GM13976 (cell line): ENCODE measurements at regions not wholly inside any gene's neighbourhood (a gene's known extent, or its start where the extent isn't known, plus 50 kb on each side); places are given as distances from the start of the nearest gene placed in this dataset.

Experiments
- DNase-seq: peaks from one replicate; pipeline ENCODE4 v3.0.0; 2012; ENCODE audit warnings: low spot score
- in situ Hi-C: fragments of 300-500 bp; cut with MboI; formaldehyde crosslinking; loops from one replicate; pipeline ENCODE4 v1.12.0; 2022; ENCODE audit warnings: low sequenced_read_pairs, mixed read lengths, inconsistent platforms; ENCODE audit not compliant: unreplicated experiment
- TF ChIP-seq, protein P1 (sequence below): IDR thresholded peaks from 2 replicates; pipeline ENCODE4 v1.5.1; 2012; ENCODE audit warnings: borderline replicate concordance, mild to moderate bottlenecking; ENCODE audit not compliant: insufficient read depth; ENCODE audit errors: extremely low read depth, missing control alignments, control extremely low read depth

DNA sequence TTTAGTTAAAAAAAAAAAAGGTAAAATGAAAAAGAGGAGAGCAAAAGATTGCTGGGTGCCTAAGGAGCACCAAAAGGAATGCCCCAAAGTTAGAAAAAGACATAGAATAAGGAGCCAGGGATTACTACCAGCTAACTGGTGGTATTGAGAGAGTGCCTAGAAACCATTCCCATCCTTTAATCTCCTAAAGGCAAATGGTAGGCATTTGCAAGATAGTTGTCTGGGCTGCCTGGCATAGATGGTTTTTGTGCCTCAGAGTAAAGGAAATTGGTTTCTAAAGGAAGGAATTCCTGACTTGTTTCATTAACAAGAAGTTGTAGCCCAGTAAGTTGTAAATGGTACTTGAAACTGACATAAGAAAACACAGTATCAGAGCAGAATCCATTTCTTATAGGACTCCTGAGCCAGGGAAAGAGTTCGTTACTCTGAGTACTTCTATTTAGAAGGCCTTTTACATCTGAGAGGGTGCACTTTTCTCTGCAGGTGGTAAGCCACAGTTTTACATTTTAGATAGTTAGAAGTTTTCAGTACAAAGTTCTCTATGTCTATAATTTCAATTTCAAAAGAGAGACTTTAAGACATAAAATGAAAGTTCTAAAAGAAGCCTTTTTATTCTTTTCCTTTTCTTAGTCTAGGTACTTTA, 92.6 kb downstream of the OLFM4 start:
- DNase-seq, result no peak
- TF ChIP-seq, protein P1, sequence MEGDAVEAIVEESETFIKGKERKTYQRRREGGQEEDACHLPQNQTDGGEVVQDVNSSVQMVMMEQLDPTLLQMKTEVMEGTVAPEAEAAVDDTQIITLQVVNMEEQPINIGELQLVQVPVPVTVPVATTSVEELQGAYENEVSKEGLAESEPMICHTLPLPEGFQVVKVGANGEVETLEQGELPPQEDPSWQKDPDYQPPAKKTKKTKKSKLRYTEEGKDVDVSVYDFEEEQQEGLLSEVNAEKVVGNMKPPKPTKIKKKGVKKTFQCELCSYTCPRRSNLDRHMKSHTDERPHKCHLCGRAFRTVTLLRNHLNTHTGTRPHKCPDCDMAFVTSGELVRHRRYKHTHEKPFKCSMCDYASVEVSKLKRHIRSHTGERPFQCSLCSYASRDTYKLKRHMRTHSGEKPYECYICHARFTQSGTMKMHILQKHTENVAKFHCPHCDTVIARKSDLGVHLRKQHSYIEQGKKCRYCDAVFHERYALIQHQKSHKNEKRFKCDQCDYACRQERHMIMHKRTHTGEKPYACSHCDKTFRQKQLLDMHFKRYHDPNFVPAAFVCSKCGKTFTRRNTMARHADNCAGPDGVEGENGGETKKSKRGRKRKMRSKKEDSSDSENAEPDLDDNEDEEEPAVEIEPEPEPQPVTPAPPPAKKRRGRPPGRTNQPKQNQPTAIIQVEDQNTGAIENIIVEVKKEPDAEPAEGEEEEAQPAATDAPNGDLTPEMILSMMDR, result no peak
- in situ Hi-C loops, result no loop called here

DNA sequence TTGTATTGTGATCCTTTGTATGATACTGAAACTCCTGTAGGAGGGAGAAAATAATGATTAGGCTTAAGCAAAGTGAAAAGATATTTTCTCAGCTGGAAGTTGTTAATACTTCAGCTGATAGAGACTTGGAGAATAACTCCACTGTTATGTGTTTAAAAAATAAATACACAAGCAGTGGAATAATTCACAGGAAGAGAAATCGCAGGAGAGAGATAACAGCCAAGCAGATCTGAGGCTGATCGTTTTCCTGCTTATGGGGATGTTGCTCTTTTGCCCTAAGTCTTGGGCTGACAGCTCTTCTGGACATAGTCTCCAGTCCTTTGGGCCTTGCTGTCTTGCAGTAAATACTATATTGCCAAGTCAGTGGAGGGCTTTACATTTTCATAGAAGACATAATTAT, 93.3 kb downstream of the OLFM4 start:
- TF ChIP-seq, protein P1, result no peak
- DNase-seq, result no peak
- in situ Hi-C loops, result no loop called here

DNA sequence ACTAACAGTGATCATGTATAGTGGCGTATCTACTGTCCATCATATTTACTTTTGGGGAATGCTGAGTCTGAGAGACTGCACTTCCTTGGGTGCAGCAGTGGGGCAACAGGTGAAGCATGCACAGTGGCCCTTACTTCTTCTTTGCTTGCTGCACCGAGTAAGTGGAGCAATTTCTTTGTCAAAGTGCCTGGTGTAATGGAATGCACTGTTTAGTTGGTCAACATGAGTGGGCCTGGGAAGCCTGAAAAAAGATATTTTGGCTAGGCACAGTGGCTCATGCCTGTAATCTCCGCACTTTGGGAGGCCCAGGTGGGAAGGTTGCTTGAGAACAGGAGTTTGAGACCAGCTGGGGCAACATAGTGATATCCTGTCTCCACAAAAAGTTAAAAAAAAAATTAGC, 94.9 kb downstream of the OLFM4 start:
- in situ Hi-C loops, result no loop called here
- TF ChIP-seq, protein P1, result no peak
- no peak for DNase-seq

DNA sequence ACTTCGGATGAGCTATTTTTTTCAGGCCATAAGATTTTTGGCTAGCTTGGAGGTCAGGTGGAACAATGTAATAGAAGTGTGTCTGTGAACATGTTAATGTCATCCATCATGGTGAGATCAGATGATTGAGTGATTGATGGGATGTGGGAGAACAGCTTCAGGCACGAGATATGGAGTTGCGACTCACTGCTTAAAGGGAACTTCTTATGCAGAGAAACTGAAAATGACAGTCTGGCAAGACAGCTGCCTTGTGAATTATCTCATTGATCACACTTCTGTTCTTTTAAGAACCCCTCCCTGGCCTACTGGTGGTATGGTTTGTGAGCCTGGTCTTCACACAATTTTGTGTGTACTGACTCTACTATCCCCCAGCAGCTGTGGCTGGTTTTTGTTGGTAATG, 96.0 kb downstream of the OLFM4 start:
- TF ChIP-seq, protein P1, result no peak
- in situ Hi-C loops, result no loop called here
- DNase-seq, result no peak

DNA sequence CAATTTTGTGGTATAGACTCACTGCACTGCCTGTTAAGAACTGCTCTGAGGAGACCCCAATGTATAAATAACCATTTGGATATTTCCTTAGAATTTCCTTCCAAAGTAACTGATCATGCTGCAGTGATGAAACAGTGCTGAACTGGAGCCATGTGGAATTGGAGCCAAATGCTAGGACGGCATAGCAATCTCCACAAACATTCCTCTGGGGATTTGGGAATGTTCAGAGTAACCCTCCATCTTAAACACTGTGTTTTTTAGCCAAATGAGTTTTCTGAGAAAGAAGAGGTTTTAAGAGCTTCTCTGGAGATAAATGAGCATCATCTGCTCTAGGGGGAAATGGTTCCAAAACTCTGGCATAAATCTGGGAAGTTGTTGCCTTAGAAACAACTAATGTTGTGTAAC, 98.2 kb downstream of the OLFM4 start:
- in situ Hi-C loops, result no loop called here
- DNase-seq, result no peak
- TF ChIP-seq, protein P1, result no peak

DNA sequence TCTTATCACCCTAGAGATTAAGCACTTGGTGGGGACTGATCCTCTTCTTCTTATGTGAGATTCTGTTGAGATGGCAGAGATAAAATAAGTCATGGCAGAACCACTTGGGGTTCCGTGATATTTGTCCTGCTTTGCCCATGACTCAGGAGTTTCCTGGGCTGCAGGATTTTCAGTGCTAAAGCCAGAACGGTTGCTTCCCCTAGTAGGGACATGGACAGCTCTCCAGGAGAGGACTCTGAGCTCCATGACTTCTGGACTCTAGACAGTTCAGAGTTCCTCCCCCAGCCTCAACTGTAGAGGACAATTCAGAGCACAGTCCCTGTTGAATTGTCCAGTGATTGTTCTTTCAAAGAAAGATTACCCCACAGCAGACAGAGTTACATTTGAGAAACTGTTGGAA, 98.8 kb downstream of the OLFM4 start:
- in situ Hi-C loops, result no loop called here
- TF ChIP-seq, protein P1, result no peak

More for the DNA sequence above, 98.8 kb downstream of the OLFM4 start:
- DNase-seq, result no peak
